Dendritic cell treated with granulocyte-macrophage colony-stimulating factor and Interleukin-4, amounts not matched to agents 40 ng/mL and 50 ng/mL, for 4 days (primary cell): ENCODE measurements at regions not wholly inside any gene's neighbourhood (a gene's known extent, or its start where the extent isn't known, plus 50 kb on each side); places are given as distances from the start of the nearest gene placed in this dataset.

ENCODE experiments used
- H3K27ac Mint-ChIP-seq: one replicate; pipeline ENCODE4 v1.8.0; 2022; ENCODE audit warnings: mild to moderate bottlenecking, mixed read lengths
- H3K27me3 Mint-ChIP-seq: one replicate; pipeline ENCODE4 v1.8.0; 2022; ENCODE audit warnings: mild to moderate bottlenecking, mixed read lengths
- H3K36me3 Mint-ChIP-seq: one replicate; pipeline ENCODE4 v1.8.0; 2022; ENCODE audit warnings: low read depth, mixed read lengths
- H3K4me1 Mint-ChIP-seq: one replicate; pipeline ENCODE4 v1.8.0; 2022; ENCODE audit warnings: low read depth, mixed read lengths
- H3K4me3 Mint-ChIP-seq: one replicate; pipeline ENCODE4 v1.8.0; 2022; ENCODE audit warnings: mild to moderate bottlenecking, moderate library complexity, mixed read lengths
- H3K9me3 Mint-ChIP-seq: one replicate; pipeline ENCODE4 v1.8.0; 2022; ENCODE audit warnings: mixed read lengths
- intact Hi-C: fragments of 100-400 bp; cut with micrococcal nuclease; formaldehyde crosslinking; loops from one replicate; pipeline ENCODE4 v1.15.0; 2022

GRCh38 chr14:87115234-87115633, 877.7 kb downstream of the GALC start:
- intact Hi-C loops: no loop called here
- Mint-ChIP-seq H3K4me3 (no peak overlapping the region), H3K36me3 (no peaks in the 10 kb centered on the region), H3K27me3 (no peaks in the 10 kb centered on the region), H3K9me3 (peaks cover 12% of the 10 kb centered on the region), H3K4me1 (no peaks in the 10 kb centered on the region), H3K27ac (no peak overlapping the region)

DNA sequence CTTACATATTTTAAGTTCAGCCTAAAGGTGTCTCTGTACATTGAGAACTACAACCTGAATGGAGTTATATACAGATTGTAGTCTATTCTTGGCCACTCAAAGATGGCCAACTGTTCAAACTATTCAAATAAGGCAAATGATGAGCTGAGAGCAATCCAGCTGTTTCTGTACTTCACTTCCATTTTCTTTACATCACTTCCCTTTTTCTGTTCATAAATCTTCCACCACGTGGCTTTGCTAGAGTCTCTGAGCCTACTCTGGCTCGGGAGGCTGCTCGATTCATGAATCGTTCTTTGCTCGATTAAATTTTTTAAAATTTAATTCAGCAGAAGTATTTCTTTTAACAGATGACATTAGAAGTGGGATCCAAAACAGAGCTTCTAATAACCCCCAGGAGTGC, 879.7 kb downstream of the GALC start:
- intact Hi-C loops: no loop called here
- Mint-ChIP-seq H3K27me3 (no peaks in the 10 kb centered on the region), H3K36me3 (no peaks in the 10 kb centered on the region), H3K4me1 (no peaks in the 10 kb centered on the region), H3K9me3 (peaks cover 26% of the 10 kb centered on the region), H3K27ac (no peak overlapping the region), H3K4me3 (no peak overlapping the region)

DNA sequence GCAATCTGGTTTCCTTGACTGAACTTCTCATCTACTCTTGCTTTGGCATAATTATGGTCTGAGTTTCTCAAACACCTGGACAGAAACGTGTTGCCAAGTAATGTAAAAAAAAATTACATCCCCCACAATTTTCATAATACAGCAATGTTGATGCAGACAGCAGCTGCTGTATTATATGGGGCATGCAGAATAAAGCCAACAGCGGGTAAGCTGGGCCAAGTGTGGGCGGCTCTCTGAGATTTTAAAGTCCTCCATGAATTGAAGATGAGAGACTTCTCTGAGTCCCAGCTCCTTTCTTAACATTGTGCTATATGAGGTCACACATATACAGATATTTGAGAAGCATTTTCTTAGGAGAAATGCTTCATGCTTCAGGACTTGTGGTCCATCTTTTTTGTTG, 881.2 kb downstream of the GALC start:
- peaks cover 32% of the 10 kb centered on the region for H3K9me3 Mint-ChIP-seq
- H3K36me3 Mint-ChIP-seq: no peaks in the 10 kb centered on the region
- no peaks in the 10 kb centered on the region for H3K27me3 Mint-ChIP-seq
- H3K4me1 Mint-ChIP-seq: no peaks in the 10 kb centered on the region
- H3K27ac Mint-ChIP-seq: no peak overlapping the region
- intact Hi-C loops: no loop called here
- no peak overlapping the region for H3K4me3 Mint-ChIP-seq

DNA sequence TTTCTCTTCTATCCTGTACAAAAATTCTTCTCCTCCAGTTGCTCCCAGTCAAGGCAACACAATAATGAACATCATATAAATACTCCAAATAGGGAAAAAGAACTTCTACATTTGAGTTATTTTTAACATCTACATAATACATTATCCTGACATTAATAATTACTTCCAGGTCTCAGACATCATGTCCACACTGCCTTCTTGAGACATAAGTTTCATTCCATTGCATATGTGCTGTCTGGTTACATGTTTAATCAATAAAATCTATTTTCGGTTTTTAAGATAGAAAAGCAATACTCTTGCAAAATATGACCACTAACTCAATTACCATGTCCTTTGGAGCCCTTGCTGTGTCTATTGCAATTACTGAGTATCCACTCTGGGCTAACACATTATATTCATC, 881.9 kb downstream of the GALC start:
- intact Hi-C loops: no loop called here
- no peak overlapping the region for H3K4me3 Mint-ChIP-seq
- no peaks in the 10 kb centered on the region for H3K36me3 Mint-ChIP-seq
- no peaks in the 10 kb centered on the region for H3K4me1 Mint-ChIP-seq
- H3K9me3 Mint-ChIP-seq: peaks cover 32% of the 10 kb centered on the region
- H3K27me3 Mint-ChIP-seq: no peaks in the 10 kb centered on the region
- no peak overlapping the region for H3K27ac Mint-ChIP-seq

GRCh38 chr14:87109271-87109670, 883.7 kb downstream of the GALC start:
- Mint-ChIP-seq H3K36me3 (no peaks in the 10 kb centered on the region), H3K9me3 (peaks cover 32% of the 10 kb centered on the region), H3K27ac (no peak overlapping the region), H3K27me3 (no peaks in the 10 kb centered on the region), H3K4me1 (no peaks in the 10 kb centered on the region), H3K4me3 (no peak overlapping the region)
- intact Hi-C loops: no loop called here

DNA sequence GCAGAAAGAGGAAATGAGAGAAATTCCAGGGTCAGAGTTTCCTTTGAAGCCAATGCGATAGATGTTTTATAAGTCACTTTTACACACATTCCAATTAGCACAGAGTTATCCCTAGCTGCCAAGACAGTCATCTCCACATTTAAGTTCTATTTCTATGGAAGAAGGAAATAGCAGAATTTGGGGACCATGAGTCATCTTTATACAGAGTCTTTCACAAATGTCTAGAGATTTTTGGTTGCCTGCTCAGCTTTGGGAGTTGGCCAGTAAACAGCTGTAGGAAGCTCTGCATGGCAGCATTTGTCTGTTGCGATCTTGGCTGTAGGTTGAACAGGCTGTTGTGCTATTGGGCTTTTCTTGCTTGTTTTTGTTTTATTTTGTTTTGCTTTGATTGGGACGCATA, 884.3 kb downstream of the GALC start:
- Mint-ChIP-seq H3K36me3 (no peaks in the 10 kb centered on the region), H3K9me3 (peaks cover 32% of the 10 kb centered on the region), H3K27ac (no peak overlapping the region), H3K4me1 (no peaks in the 10 kb centered on the region), H3K4me3 (no peak overlapping the region), H3K27me3 (no peaks in the 10 kb centered on the region)
- intact Hi-C loops: no loop called here

DNA sequence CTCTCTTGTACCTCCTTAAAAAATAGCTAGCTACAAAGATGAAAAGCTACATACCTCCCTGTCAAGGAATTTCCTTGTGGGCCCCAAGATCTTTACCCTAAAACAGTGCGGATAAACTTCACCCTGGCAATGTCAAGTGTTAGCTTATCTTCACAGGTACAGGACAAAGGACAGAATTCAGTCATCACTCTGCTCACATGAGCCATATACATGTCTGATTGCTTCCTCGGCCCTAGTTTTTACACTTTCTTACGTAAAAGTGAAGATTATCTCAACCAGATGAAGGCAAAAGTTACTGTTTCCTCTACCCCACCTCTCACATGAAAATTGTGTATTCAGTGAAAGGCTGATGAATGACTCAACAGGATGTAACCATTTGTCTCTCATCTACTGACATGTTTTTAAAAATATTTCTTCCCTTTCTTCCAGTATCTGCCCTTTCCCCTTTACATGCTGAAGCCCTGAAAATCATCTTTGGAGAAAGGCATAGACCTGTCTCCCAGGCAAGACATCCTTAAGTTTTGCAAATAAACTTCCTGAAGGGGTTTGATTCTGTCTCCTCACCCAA, 890.1 kb downstream of the GALC start:
- intact Hi-C loops: no loop called here
- no peak overlapping the region for H3K4me3 Mint-ChIP-seq
- H3K27me3 Mint-ChIP-seq: no peaks in the 10 kb centered on the region
- no peaks in the 10 kb centered on the region for H3K4me1 Mint-ChIP-seq
- H3K27ac Mint-ChIP-seq: no peak overlapping the region
- no peaks in the 10 kb centered on the region for H3K36me3 Mint-ChIP-seq
- peaks cover 2% of the 10 kb centered on the region for H3K9me3 Mint-ChIP-seq

- no peaks in the 10 kb centered on the region for H3K36me3 Mint-ChIP-seq
- intact Hi-C loops: no loop called here
- no peak overlapping the region for H3K27ac Mint-ChIP-seq
- H3K4me3 Mint-ChIP-seq: no peak overlapping the region
- H3K9me3 Mint-ChIP-seq: peaks cover 23% of the 10 kb centered on the region
- H3K4me1 Mint-ChIP-seq: no peaks in the 10 kb centered on the region
- H3K27me3 Mint-ChIP-seq: no peaks in the 10 kb centered on the region
These were observed 896.0 kb downstream of the GALC start for GRCh38 chr14:87097015-87097414.

DNA sequence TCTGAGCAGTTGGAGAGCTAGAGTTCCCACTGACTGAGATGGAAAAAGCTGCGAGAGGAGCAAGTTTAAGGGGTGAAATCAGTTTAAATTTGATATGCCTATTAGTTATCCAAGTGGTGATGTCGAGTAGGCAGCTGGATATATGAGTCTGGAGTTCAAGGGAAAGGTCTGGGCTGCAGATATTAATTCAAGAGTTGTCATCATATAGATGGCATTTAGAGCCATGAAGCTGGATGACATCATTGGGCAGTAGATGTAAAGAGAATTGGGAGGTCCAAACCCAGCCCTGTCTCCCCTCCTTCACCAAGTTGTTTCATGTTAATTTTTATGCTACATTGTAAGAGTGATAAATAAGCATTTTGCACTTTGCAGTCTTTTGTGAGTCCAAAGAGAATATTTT, 898.1 kb downstream of the GALC start:
- peaks cover 43% of the 10 kb centered on the region for H3K9me3 Mint-ChIP-seq
- no peaks in the 10 kb centered on the region for H3K36me3 Mint-ChIP-seq
- H3K27ac Mint-ChIP-seq: no peak overlapping the region
- H3K27me3 Mint-ChIP-seq: no peaks in the 10 kb centered on the region
- no peak overlapping the region for H3K4me3 Mint-ChIP-seq
- H3K4me1 Mint-ChIP-seq: no peaks in the 10 kb centered on the region
- intact Hi-C loops: no loop called here

DNA sequence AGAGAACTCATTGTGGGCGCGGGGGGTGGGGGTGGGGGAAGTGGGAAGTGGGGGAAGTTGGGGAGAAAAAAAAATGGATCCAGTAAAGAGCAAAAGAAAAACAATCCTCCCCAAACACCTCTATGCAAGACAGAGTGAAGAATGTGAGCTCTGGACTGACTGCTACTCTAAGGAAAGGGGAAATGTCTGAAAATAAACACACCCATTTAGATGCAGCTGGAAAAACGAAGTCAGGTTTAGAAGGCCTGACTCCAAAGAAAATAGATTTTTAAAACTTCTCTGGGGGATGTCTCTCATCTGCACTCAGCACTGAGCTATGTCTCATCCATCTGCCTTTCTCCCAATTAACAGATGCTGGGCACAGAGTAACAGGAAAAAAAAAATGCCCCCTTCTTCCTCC, 904.4 kb downstream of the GALC start:
- intact Hi-C loops: no loop called here
- H3K27me3 Mint-ChIP-seq: no peaks in the 10 kb centered on the region

DNA sequence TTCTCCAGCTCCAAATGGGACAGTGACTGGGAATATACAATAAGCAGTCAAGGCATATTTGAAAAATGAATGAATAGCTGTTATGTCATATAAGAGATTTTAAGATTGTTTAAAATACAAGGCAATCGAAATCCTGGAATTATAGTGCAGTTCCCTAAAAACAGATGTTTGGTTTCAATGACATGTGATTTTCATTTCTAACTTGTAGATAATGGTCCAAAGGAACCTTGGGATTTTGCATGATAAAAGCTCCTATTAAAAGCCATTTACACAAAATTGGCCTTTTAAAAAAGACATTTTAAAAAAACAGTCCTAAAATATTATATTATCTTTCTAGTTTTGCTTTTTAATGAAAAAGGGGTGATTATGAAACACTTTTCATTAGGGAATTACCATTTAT, 905.1 kb downstream of the GALC start:
- Mint-ChIP-seq H3K4me1 (no peaks in the 10 kb centered on the region), H3K36me3 (no peaks in the 10 kb centered on the region), H3K9me3 (peaks cover 47% of the 10 kb centered on the region), H3K27me3 (no peaks in the 10 kb centered on the region), H3K4me3 (no peak overlapping the region), H3K27ac (no peak overlapping the region)
- intact Hi-C loops: no loop called here

More for the DNA sequence above, 904.4 kb downstream of the GALC start:
- Mint-ChIP-seq H3K9me3 (peaks cover 54% of the 10 kb centered on the region), H3K4me1 (no peaks in the 10 kb centered on the region), H3K27ac (no peak overlapping the region), H3K36me3 (no peaks in the 10 kb centered on the region), H3K4me3 (no peak overlapping the region)

GRCh38 chr14:87084908-87085307, 908.1 kb downstream of the GALC start:
- Mint-ChIP-seq H3K4me1 (no peaks in the 10 kb centered on the region), H3K27ac (no peak overlapping the region), H3K4me3 (no peak overlapping the region), H3K27me3 (no peaks in the 10 kb centered on the region), H3K9me3 (peaks cover 39% of the 10 kb centered on the region), H3K36me3 (no peaks in the 10 kb centered on the region)
- intact Hi-C loops: no loop called here

GRCh38 chr14:87082917-87083316, 910.1 kb downstream of the GALC start:
- no peak overlapping the region for H3K27ac Mint-ChIP-seq
- H3K4me1 Mint-ChIP-seq: no peaks in the 10 kb centered on the region
- no peaks in the 10 kb centered on the region for H3K36me3 Mint-ChIP-seq

DNA sequence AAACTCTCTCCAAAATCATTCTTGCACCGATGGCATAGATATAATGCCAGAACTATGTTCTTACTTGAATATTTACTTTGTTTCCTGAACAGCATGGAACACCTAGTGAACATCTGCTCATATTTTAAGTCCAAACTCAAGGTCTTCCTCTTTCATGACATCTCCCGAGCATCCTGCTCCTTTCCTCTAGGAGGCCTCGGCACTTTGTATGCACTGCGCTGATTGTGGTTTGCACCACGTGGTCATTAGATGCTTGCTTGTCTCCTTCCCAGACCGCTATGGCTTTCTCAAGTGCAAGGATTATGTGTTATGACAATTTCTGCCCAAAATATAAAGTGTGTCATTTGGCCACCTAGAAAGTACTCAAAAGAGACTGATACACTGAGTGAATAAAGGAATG, 912.0 kb downstream of the GALC start:
- Mint-ChIP-seq H3K4me1 (no peaks in the 10 kb centered on the region), H3K9me3 (peaks cover 24% of the 10 kb centered on the region), H3K27me3 (no peaks in the 10 kb centered on the region), H3K4me3 (no peak overlapping the region), H3K36me3 (no peaks in the 10 kb centered on the region), H3K27ac (no peak overlapping the region)
- intact Hi-C loops: no loop called here

More at GRCh38 chr14:87082917-87083316, 910.1 kb downstream of the GALC start:
- Mint-ChIP-seq H3K27me3 (no peaks in the 10 kb centered on the region), H3K9me3 (peaks cover 36% of the 10 kb centered on the region), H3K4me3 (no peak overlapping the region)
- intact Hi-C loops: no loop called here

- peaks cover 18% of the 10 kb centered on the region for H3K9me3 Mint-ChIP-seq
- no peak overlapping the region for H3K4me3 Mint-ChIP-seq
- H3K36me3 Mint-ChIP-seq: no peaks in the 10 kb centered on the region
- H3K4me1 Mint-ChIP-seq: no peaks in the 10 kb centered on the region
- no peak overlapping the region for H3K27ac Mint-ChIP-seq
- H3K27me3 Mint-ChIP-seq: no peaks in the 10 kb centered on the region
- intact Hi-C loops: no loop called here
These were observed 912.8 kb downstream of the GALC start for GRCh38 chr14:87080146-87080545.
